OCI-M2 (cell line): ENCODE measurements at regions not wholly inside any gene's neighbourhood (a gene's known extent, or its start where the extent isn't known, plus 50 kb on each side); places are given as distances from the start of the nearest gene placed in this dataset.

Experiments
- DNase-seq: peaks from one replicate; lab custom pipeline; 2025; ENCODE audit not compliant: unreplicated experiment; lab: John Stamatoyannopoulos, UW

- no peak for DNase-seq
These were observed 131.7 kb downstream of the ACTL7B start for GRCh38 chr9:108724122-108724521.

GRCh38 chr9:108722396-108722795 is 133.4 kb downstream of the ACTL7B start:
- DNase-seq, result no peak

DNA sequence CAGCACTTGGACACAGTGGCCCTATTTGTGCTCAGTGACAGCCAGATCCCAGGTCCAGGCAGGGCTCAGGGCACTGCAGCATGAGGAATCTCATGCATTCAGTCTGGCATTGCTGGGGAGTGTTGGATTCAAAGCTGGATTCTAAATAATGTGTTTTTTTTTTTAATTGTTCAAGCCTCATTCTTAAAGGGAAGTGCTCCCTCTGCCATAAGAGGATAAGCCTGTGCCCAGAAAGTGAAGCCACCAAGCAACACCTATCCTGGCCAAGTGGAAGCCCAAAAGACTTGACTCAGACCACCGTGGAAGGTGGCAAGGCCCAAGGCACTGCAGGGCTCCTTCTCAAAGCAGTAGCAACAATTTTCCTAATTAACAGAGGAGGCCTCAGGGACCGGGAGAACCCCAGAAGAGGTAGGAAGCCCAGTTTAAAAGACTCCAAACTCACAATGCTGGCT is 135.6 kb downstream of the ACTL7B start:
- no peak for DNase-seq

GRCh38 chr9:108710424-108710823 is 145.4 kb downstream of the ACTL7B start:
- no peak for DNase-seq

DNA sequence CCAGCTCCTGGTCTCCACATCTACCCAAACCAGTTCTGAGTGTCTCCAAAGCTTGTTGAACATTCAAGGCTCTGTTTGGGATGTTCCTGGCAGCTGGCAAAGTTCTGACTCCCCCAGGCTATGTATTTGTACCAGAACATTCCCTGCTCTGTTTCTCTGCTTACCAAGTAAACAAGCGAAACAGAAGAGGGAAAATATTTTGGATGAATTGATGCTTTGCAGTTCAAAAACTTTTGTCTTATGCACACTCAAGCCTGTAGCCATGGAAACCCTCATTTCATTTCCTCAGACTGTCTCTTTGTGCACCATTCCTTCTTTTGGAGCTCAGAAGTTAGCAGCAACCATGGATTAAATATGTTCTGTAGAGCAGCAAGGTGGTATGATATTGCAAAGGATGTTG is 145.8 kb downstream of the ACTL7B start:
- no peak for DNase-seq

GRCh38 chr9:108709126-108709525 is 146.7 kb downstream of the ACTL7B start:
- DNase-seq, result no peak

GRCh38 chr9:108708448-108708847 is 147.3 kb downstream of the ACTL7B start:
- DNase-seq, result no peak

DNA sequence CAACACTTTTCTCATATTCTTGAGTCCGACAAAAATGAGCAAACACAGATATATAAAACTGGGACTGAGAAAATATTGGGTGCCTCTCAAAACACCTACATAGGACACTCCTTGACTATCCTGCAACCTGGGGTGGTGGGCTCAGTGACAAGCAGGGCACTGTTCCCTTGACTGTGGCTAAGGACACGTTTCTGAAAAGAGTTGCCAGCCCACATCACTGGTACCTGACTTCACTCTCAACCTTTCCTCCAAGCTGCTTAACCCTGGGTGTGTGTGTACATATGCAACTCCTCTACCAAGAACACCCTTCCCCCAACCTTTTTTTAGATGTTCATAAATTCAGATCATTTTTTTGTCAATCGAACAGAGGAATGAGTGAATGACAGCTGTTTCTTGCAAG is 148.7 kb downstream of the ACTL7B start:
- DNase-seq, result no peak

DNA sequence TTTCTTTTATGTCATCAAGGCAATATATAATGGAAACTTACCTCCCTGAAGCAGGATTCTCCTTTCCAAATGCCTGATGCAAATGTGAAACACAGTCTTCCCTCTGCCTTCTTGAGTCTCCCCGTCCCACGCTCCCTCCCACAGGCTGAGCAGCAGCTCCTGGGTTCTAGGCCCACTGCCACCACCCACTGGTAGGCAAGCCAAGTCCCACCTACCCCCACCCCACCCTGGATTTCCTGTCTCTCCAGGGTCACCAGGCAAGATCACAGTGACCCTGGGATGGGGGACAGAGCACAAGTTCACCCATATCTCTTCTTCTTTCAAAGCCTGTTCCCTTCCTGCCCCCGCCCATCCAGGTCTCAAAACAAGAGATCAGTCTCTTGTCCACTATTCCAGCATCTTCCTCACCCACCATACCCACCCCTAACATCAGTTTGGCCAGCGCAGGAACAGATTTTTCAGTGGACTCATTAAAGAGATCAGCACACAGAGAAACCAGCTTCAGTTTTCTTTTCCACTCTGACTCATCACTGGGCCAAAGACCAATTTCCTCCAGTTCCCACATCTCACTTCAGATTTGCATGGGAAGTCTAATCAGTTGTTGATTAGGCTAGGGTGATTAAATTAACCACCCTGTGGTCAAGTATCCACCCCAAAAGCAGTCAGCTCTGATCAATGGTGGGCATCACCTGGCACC is 151.5 kb downstream of the ACTL7B start:
- no peak for DNase-seq

DNA sequence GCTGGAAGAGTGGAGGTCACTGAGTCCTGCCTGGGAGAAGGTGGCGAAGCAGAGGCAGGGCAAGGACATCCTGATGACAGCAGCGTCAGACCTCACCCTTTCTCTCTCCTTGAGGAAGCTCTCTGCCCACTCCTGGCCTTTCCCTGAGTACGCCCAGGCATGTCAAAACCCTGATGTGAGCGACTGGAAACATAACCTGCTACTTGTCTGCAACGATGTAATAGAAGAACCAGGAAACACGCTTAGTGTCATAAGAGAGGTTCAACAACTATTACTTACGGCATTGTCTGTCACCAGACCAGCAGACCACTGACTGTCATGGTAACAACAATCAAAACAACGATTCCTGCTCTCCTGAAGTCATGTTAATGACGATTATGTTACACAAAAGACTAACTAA is 152.4 kb downstream of the ACTL7B start:
- no peak for DNase-seq

DNA sequence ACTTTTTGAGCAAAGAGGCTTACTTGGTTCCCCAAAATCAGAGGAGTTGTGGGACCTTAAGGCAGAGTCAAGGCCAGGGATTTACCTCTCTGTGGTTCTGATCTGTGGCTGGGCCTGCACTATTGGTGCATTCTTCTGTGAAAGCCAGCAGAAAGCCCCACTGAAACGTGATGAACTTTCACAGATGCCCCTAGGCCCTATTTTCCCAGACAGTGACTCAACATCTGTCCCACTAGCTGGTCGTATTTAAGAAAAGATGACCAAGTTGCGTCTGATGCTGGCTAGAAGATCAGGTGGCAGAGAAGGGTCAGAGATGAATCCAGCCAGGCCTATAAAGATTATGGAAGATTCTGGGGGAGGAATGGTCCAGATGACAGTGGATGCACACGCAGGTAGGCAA is 153.1 kb downstream of the ACTL7B start:
- DNase-seq, result no peak

GRCh38 chr9:108698801-108699200 is 157.0 kb downstream of the ACTL7B start:
- DNase-seq, result no peak

GRCh38 chr9:108698231-108698630 is 157.6 kb downstream of the ACTL7B start:
- DNase-seq, result no peak

DNA sequence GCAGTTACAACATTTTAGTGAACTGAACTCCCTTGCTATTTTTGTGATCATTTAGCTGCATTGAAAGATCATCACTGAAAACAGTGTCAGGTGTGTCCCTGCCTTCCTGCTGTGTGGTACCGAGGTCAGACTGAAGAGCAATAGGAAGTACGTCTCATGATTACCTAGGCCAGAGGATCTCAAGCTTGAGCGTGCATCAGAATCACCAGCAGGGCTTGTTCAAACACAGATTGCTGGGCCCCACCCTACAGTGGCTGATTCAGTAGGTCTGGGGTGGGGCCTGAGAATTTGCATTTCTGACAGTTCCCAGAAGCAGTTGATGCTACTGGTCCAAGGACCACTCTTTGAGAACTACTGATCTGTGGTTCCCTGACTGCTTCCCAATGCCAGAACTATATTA is 159.6 kb downstream of the ACTL7B start:
- DNase-seq, result no peak

GRCh38 chr9:108694170-108694569 is 161.6 kb downstream of the ACTL7B start:
- DNase-seq, result no peak

DNA sequence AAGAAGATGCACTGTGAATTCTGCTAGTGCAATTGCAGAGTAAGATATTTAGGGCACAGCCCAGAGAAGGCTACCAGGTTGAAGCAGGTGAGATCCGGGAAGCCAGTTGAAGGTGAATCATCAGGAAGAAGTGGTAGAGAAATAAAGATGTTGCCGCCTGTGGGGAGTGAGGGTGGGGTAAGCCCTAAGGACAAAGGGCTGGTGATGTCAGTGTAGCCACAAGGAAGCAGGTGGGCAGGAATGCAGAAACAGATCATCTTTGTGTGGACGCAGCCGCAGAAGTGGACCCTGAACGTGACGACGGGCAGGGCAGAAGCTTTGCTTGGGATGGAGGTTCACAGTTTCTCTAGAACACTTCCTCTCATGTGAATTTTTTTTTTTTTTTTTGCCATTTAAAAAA is 164.2 kb downstream of the ACTL7B start:
- no peak for DNase-seq

GRCh38 chr9:108688676-108689075 is 167.1 kb downstream of the ACTL7B start:
- DNase-seq, result no peak

DNA sequence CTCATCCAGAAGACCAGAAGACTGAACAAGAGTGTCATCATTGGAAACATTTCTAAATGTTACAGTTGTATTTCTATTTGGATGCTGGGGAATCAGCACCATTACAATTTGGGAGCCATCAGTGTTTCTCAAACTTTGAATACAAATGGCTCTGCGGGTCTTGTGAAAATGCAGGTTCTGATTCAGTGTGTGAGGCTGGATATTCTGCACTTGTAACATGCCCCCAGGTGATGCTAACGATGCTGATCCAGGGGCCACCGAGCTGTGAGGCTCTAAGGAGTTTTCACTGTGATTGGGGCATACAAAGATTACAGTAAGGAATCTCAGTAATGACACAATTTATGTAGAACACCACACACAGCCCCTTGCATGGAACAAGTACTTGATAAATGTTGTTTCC is 167.7 kb downstream of the ACTL7B start:
- DNase-seq, result no peak

GRCh38 chr9:108687006-108687987 is 168.5 kb downstream of the ACTL7B start:
- no peak for DNase-seq

- DNase-seq, result no peak
These were observed 171.3 kb downstream of the ACTL7B start for GRCh38 chr9:108684288-108685025.

GRCh38 chr9:108683245-108683644 is 172.5 kb downstream of the ACTL7B start:
- no peak for DNase-seq
